ENCODE measurements at regions not wholly inside any gene's neighbourhood (a gene's known extent, or its start where the extent isn't known, plus 50 kb on each side); places are given as distances from the start of the nearest gene placed in this dataset.

DNA sequence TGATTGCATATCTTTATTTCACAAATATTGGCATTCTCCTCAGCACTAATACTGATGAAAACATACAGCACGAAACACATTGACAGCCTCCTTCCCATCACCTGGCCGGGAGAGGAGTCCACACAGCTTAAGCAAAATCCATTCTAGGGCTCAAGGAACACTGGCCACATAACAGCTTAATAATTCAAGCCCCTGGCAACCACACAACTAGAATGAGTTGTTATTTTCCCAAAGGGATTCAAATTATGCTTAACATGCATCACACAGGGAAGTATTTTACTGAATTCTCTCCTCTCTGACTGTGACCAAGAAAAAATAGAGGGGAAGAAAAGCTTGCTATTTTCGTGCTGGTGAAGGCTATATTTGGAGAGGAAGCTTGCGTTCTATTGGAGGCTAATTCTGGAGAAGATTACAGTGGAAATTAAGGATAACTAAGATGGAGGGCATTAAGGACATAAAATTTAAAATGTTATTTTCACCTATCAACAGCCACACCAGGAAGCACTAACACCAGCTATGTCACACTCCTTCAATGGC, 198.5 kb downstream of the ADGRG6 start:
- Histone ChIP-seq H3K4me1 (ENCODE audit: control insufficient read depth in 2 of 2, insufficient read depth in 2 of 2, low read length in 2 of 2) (no peaks in the 10 kb centered on the region), H3K27me3 (ENCODE audit: control insufficient read depth in 2 of 2, insufficient read depth in 1 of 2, low read length in 1 of 2) (no peaks in the 10 kb centered on the region), H3K27ac (ENCODE audit: low read depth in 1 of 2, low read length in 1 of 2) (no peak overlapping the region), H3K4me3 (ENCODE audit: low read length in 2 of 2) (no peak overlapping the region), H3K9me3 (ENCODE audit: control insufficient read depth in 2 of 2, insufficient read depth in 1 of 2, low read length in 1 of 2) (no peaks in the 10 kb centered on the region), H3K36me3 (ENCODE audit: control insufficient read depth in 2 of 2, insufficient read depth in 2 of 2, low read length in 1 of 2) (no peaks in the 10 kb centered on the region)
- WGBS = 93% methylated on average over 4 of the region's 4 CpGs
- DNase-seq (ENCODE audit: low read depth in 6 of 9, low spot score in 9 of 9) = no peak

DNA sequence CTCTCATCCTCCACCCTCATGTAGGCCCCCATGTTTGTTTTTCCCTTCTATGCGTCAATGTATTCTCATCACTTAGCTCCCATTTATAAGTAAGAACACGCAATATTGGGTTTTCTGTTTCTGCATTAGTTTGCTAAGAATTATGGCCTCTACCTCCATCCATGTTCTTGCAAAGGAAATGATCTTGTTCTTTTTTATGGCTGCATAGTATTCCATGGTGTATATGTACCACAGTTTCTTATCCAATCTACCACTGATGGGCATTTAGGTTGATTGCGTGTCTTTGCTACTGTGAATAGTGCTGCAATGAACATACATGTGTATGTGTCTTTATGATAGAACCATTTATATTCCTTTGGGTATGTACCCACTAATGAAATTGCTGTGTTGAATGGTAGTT, 200.0 kb downstream of the ADGRG6 start:
- Histone ChIP-seq H3K27me3 (ENCODE audit: control insufficient read depth in 2 of 2, insufficient read depth in 1 of 2, low read length in 1 of 2) (no peaks in the 10 kb centered on the region), H3K27ac (ENCODE audit: low read depth in 1 of 2, low read length in 1 of 2) (no peak overlapping the region), H3K9me3 (ENCODE audit: control insufficient read depth in 2 of 2, insufficient read depth in 1 of 2, low read length in 1 of 2) (no peaks in the 10 kb centered on the region), H3K4me3 (ENCODE audit: low read length in 2 of 2) (no peak overlapping the region), H3K36me3 (ENCODE audit: control insufficient read depth in 2 of 2, insufficient read depth in 2 of 2, low read length in 1 of 2) (no peaks in the 10 kb centered on the region), H3K4me1 (ENCODE audit: control insufficient read depth in 2 of 2, insufficient read depth in 2 of 2, low read length in 2 of 2) (no peaks in the 10 kb centered on the region)
- DNase-seq (ENCODE audit: low read depth in 6 of 9, low spot score in 9 of 9) = no peak
- 98% methylated on average over 3 of the region's 3 CpGs for WGBS

DNA sequence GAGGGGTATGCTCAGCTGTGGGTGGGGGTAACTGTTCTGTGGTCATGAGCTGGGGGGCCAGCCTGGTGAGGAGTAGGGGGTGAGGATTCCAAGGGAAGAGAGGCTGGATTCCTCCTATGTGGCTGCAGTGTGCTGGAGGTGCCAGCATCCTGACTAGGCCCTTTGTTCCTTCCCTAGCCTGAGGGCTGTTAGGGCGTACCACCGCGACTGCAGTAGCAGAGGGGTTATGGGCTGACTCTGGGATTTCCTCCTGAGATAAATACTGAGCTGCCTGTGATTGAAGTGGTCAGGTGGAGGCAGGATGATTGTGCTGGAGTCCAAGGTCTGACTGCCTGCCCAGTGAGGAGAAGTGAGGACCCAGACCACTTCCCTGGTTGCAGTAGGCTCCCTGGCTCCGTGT, 205.3 kb downstream of the ADGRG6 start:
- H3K36me3 ChIP-seq (ENCODE audit: control insufficient read depth in 2 of 2, insufficient read depth in 2 of 2, low read length in 1 of 2) = no peaks in the 10 kb centered on the region
- H3K27me3 ChIP-seq (ENCODE audit: control insufficient read depth in 2 of 2, insufficient read depth in 1 of 2, low read length in 1 of 2) = no peaks in the 10 kb centered on the region
- H3K27ac ChIP-seq (ENCODE audit: low read depth in 1 of 2, low read length in 1 of 2) = no peak overlapping the region
- WGBS = 96% methylated on average over 4 of the region's 4 CpGs
- H3K9me3 ChIP-seq (ENCODE audit: control insufficient read depth in 2 of 2, insufficient read depth in 1 of 2, low read length in 1 of 2) = no peaks in the 10 kb centered on the region
- DNase-seq (ENCODE audit: low read depth in 6 of 9, low spot score in 9 of 9) = no peak
- H3K4me3 ChIP-seq (ENCODE audit: low read length in 2 of 2) = no peak overlapping the region
- no peaks in the 10 kb centered on the region for H3K4me1 ChIP-seq (ENCODE audit: control insufficient read depth in 2 of 2, insufficient read depth in 2 of 2, low read length in 2 of 2)

DNA sequence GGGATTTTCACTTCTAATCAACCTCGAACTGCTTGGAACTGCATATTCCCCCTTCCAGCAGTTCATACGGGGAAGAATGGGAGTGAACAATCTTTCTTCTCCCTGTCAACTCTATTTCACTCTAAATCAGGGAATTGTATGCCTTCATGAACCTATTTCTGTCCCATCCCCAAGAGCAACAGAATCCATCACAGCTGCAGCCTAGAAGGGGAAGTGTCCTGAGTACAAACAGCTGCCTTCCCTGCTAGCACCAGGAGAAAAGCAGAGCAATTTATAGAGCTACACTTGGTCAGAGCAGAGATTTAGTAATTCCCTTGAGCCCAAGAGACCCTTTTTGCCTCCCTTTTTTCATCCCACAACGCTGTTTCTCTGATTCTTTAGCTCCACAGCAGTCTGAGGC, 208.4 kb downstream of the ADGRG6 start:
- no peaks in the 10 kb centered on the region for H3K27me3 ChIP-seq (ENCODE audit: control insufficient read depth in 2 of 2, insufficient read depth in 1 of 2, low read length in 1 of 2)
- WGBS = 85% methylated on average over 3 of the region's 3 CpGs
- H3K27ac ChIP-seq (ENCODE audit: low read depth in 1 of 2, low read length in 1 of 2) = no peak overlapping the region
- H3K4me1 ChIP-seq (ENCODE audit: control insufficient read depth in 2 of 2, insufficient read depth in 2 of 2, low read length in 2 of 2) = no peaks in the 10 kb centered on the region
- H3K9me3 ChIP-seq (ENCODE audit: control insufficient read depth in 2 of 2, insufficient read depth in 1 of 2, low read length in 1 of 2) = no peaks in the 10 kb centered on the region
- no peak overlapping the region for H3K4me3 ChIP-seq (ENCODE audit: low read length in 2 of 2)
- no peak for DNase-seq (ENCODE audit: low read depth in 6 of 9, low spot score in 9 of 9)
- no peaks in the 10 kb centered on the region for H3K36me3 ChIP-seq (ENCODE audit: control insufficient read depth in 2 of 2, insufficient read depth in 2 of 2, low read length in 1 of 2)

DNA sequence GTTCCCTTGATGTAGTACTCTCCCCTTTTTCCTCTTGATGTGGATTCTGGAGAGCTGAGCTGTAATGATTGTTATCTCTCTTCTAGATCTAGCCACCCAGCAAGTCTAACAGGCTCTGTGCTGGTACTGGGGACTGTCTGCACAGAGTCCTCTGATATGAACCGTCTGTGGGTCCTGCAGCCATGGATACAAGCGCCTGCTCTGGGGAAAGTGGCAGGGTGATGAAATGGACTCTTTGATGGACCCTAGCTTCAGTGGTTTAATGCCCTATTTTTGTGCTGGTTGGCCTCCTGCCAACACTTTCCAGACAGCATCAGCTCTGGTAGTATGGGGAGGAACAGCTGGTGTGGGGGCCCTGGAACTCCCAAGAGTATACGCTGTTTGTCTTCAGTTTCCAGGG, 216.3 kb downstream of the ADGRG6 start:
- Histone ChIP-seq H3K4me1 (ENCODE audit: control insufficient read depth in 2 of 2, insufficient read depth in 2 of 2, low read length in 2 of 2) (peaks cover 0 to 4% of the 10 kb centered on the region in 2 donors), H3K27me3 (ENCODE audit: control insufficient read depth in 2 of 2, insufficient read depth in 1 of 2, low read length in 1 of 2) (no peaks in the 10 kb centered on the region), H3K36me3 (ENCODE audit: control insufficient read depth in 2 of 2, insufficient read depth in 2 of 2, low read length in 1 of 2) (no peaks in the 10 kb centered on the region), H3K9me3 (ENCODE audit: control insufficient read depth in 2 of 2, insufficient read depth in 1 of 2, low read length in 1 of 2) (no peaks in the 10 kb centered on the region), H3K27ac (ENCODE audit: low read depth in 1 of 2, low read length in 1 of 2) (no peak overlapping the region), H3K4me3 (ENCODE audit: low read length in 2 of 2) (no peak overlapping the region)
- WGBS = 71% methylated on average over 3 of the region's 3 CpGs
- DNase-seq (ENCODE audit: low read depth in 6 of 9, low spot score in 9 of 9) = peak in 1 of 9 donors; percentile 12

DNA sequence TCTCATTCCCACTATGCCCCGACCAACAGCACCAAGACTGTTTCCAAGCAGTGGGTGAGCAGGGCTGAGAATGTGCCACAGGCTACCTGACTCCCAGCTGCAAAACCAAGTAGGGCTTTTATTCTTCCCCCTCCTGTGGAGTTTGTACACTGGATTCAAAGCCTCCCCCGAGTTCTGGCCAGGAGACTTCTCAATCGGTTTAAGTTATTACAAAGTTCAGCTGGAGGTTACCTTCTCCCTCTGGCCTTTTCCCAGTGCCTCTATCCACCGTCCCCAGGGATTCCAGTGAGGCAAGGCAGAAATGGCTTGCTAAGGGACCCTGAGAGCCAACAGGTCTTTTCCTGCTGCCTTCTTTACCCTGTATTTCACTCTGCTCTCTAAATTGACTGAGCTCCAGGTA, 217.0 kb downstream of the ADGRG6 start:
- H3K9me3 ChIP-seq (ENCODE audit: control insufficient read depth in 2 of 2, insufficient read depth in 1 of 2, low read length in 1 of 2) = no peaks in the 10 kb centered on the region
- 94% methylated on average over 4 of the region's 4 CpGs for WGBS
- H3K27me3 ChIP-seq (ENCODE audit: control insufficient read depth in 2 of 2, insufficient read depth in 1 of 2, low read length in 1 of 2) = no peaks in the 10 kb centered on the region
- H3K27ac ChIP-seq (ENCODE audit: low read depth in 1 of 2, low read length in 1 of 2) = no peak overlapping the region
- peaks cover 0 to 4% of the 10 kb centered on the region in 2 donors for H3K4me1 ChIP-seq (ENCODE audit: control insufficient read depth in 2 of 2, insufficient read depth in 2 of 2, low read length in 2 of 2)
- H3K4me3 ChIP-seq (ENCODE audit: low read length in 2 of 2) = no peak overlapping the region
- H3K36me3 ChIP-seq (ENCODE audit: control insufficient read depth in 2 of 2, insufficient read depth in 2 of 2, low read length in 1 of 2) = no peaks in the 10 kb centered on the region
- no peak for DNase-seq (ENCODE audit: low read depth in 6 of 9, low spot score in 9 of 9)

DNA sequence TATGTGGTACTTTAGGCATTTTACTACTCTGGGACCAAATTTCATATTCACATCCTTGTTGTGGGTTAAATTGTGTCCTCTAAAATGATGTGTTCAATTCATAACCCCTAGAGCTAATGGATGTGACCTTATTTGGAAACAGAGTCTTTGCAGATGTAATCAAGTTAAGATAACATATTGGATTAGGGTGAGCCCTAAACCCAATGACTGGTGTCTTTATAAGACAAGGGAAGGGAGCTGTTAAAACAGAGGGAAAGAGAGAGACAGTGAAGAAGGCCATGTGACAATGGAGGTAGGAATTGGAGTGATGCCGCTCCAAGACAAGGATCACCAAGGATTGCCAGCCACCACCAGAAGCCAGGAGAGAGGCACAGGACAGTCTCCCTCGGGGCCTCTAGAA, 220.0 kb downstream of the ADGRG6 start:
- Histone ChIP-seq H3K4me3 (ENCODE audit: low read length in 2 of 2) (no peak overlapping the region), H3K27me3 (ENCODE audit: control insufficient read depth in 2 of 2, insufficient read depth in 1 of 2, low read length in 1 of 2) (no peaks in the 10 kb centered on the region), H3K9me3 (ENCODE audit: control insufficient read depth in 2 of 2, insufficient read depth in 1 of 2, low read length in 1 of 2) (no peaks in the 10 kb centered on the region), H3K36me3 (ENCODE audit: control insufficient read depth in 2 of 2, insufficient read depth in 2 of 2, low read length in 1 of 2) (no peaks in the 10 kb centered on the region), H3K4me1 (ENCODE audit: control insufficient read depth in 2 of 2, insufficient read depth in 2 of 2, low read length in 2 of 2) (peaks cover 0 to 4% of the 10 kb centered on the region in 2 donors), H3K27ac (ENCODE audit: low read depth in 1 of 2, low read length in 1 of 2) (no peak overlapping the region)
- DNase-seq (ENCODE audit: low read depth in 6 of 9, low spot score in 9 of 9) = no peak
- 95% methylated on average over 2 of the region's 2 CpGs for WGBS

DNA sequence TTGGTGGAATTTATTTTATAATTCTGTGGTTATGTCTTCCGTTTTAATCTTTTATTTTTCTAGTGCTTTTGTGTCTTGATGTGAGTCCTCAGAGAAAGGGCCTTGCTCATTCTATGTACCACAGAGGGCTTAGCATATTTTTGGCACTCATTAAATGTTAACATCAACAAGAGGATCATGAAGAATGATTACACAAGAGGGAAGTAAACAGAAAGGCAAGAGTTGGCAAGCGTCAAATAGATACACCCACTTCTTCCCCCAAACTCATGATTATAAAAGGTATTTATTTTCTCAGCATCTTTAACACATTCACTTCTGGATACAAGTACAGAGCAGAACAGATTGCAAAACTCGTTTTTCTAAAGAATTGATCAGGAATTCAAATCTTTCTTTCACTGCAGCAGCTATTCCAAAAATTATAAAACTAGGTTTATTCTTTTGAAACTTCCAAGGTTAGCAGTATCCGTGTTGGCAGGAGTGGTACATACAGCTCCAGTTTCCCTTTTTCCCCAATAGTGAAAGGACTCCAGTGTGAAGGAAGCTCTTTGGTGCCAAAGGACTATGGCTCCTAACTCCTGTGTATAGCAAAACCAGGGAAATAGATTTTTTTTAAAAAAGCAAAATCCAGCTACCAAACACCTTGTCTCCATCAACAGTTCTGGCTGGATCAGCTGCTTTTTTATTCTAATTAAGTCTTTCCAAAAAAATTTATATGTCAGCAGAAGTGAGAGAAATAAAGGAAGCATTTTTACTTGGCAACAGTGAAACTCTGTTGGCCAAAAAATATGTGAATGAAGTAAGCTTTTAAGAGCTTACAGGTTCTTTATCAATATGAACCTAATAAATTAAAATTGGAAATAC, 221.9 kb downstream of the ADGRG6 start:
- Histone ChIP-seq H3K27me3 (ENCODE audit: control insufficient read depth in 2 of 2, insufficient read depth in 1 of 2, low read length in 1 of 2) (no peaks in the 10 kb centered on the region), H3K36me3 (ENCODE audit: control insufficient read depth in 2 of 2, insufficient read depth in 2 of 2, low read length in 1 of 2) (no peaks in the 10 kb centered on the region), H3K27ac (ENCODE audit: low read depth in 1 of 2, low read length in 1 of 2) (no peak overlapping the region), H3K4me3 (ENCODE audit: low read length in 2 of 2) (no peak overlapping the region), H3K4me1 (ENCODE audit: control insufficient read depth in 2 of 2, insufficient read depth in 2 of 2, low read length in 2 of 2) (no peaks in the 10 kb centered on the region), H3K9me3 (ENCODE audit: control insufficient read depth in 2 of 2, insufficient read depth in 1 of 2, low read length in 1 of 2) (no peaks in the 10 kb centered on the region)
- WGBS = 88% methylated on average over 4 of the region's 4 CpGs
- no peak for DNase-seq (ENCODE audit: low read depth in 6 of 9, low spot score in 9 of 9)

DNA sequence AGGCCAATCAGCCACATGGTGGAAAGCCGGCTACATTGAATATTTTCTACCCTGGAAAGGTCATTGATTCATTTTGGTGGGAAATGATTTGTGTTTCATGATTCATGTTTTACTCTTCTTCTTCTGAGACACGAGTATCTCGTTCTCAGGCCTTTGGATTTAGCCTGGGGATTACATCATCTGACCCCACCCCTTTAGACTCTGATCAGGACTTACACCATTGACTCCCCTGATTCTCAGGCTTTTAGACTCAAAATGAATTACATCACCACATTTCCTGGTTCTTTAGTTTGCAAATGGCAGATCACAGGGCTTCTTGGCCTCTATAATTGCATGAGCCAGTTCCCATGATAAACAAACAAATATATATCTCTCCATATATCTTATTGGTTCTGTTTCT, 228.8 kb downstream of the ADGRG6 start:
- H3K4me1 ChIP-seq (ENCODE audit: control insufficient read depth in 2 of 2, insufficient read depth in 2 of 2, low read length in 2 of 2) = no peaks in the 10 kb centered on the region
- no peak overlapping the region for H3K27ac ChIP-seq (ENCODE audit: low read depth in 1 of 2, low read length in 1 of 2)
- H3K36me3 ChIP-seq (ENCODE audit: control insufficient read depth in 2 of 2, insufficient read depth in 2 of 2, low read length in 1 of 2) = no peaks in the 10 kb centered on the region
- WGBS = 94% methylated on average over 3 of the region's 3 CpGs
- no peak overlapping the region for H3K4me3 ChIP-seq (ENCODE audit: low read length in 2 of 2)
- no peak for DNase-seq (ENCODE audit: low read depth in 6 of 9, low spot score in 9 of 9)
- no peaks in the 10 kb centered on the region for H3K27me3 ChIP-seq (ENCODE audit: control insufficient read depth in 2 of 2, insufficient read depth in 1 of 2, low read length in 1 of 2)
- peaks cover 0 to 12% of the 10 kb centered on the region in 2 donors for H3K9me3 ChIP-seq (ENCODE audit: control insufficient read depth in 2 of 2, insufficient read depth in 1 of 2, low read length in 1 of 2)
